ENCODE measurements at regions not wholly inside any gene's neighbourhood (a gene's known extent, or its start where the extent isn't known, plus 50 kb on each side); places are given as distances from the start of the nearest gene placed in this dataset.
"Not testable (repeated sequence)": the region's sequence is repeated elsewhere in the genome, so short reads cannot be mapped to it uniquely, and the experiment has no call there.

DNA sequence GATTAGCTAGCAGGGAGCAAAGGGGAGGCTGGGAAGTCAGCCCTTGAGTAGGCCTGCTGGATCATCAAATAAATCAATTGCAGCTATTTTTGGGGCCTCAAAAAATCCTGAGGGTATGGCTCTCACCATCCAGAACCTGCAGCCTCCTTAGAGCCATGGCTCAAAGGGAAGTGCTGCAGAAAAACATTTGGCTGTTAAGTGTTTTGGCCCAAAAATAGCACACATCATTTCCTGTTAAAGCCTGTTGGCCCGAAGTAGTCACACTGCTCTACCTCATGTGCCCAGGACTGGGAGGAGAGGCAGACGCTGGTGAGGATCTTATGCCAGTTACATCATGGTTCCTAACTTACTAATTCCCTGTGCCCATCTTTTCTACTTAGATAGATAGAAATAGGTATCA is 176.8 kb upstream of the PLGLB1 start:
- H3K9me3 ChIP-seq (replicated peaks; ENCODE audit: control insufficient read depth, low read depth, low read length); H3K36me3 ChIP-seq (ENCODE audit: control insufficient read depth, insufficient read depth, low read length); H3K27me3 ChIP-seq (ENCODE audit: control insufficient read depth, insufficient read depth, low read length); H3K4me3 ChIP-seq (ENCODE audit: low read length); H3K27ac ChIP-seq (ENCODE audit: low read length); H3K4me1 ChIP-seq (ENCODE audit: control insufficient read depth, insufficient read depth, low read length): not testable (repeated sequence)
- no CpG with 5 or more reads among the region's 2 CpGs for WGBS (ENCODE audit: insufficient coverage)
- DNase-seq, result peak; percentile 17

DNA sequence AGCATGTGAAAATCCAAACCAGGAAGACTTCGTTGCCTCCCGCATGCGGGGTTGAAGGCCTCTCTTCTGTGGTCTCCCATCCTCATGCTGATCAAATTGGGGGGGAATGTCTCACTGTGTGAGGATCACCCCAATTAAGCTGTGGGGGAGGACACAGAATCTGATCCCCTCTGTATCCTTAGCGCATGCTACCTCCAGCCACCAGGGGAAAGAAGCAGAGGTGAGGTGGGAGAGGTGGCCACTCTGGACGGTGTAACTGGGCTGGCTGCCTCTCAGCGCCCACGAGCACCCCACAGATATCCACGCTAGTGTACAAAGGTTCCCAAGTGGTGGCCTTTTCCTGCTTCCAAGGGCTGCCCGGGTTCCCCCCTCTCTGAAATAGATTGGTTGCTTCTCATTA is 177.6 kb upstream of the PLGLB1 start:
- H3K9me3 ChIP-seq (replicated peaks; ENCODE audit: control insufficient read depth, low read depth, low read length); H3K4me1 ChIP-seq (ENCODE audit: control insufficient read depth, insufficient read depth, low read length); H3K27me3 ChIP-seq (ENCODE audit: control insufficient read depth, insufficient read depth, low read length); H3K4me3 ChIP-seq (ENCODE audit: low read length); H3K27ac ChIP-seq (ENCODE audit: low read length); DNase-seq; H3K36me3 ChIP-seq (ENCODE audit: control insufficient read depth, insufficient read depth, low read length): not testable (repeated sequence)
- no CpG with 5 or more reads among the region's 9 CpGs for WGBS (ENCODE audit: insufficient coverage)

DNA sequence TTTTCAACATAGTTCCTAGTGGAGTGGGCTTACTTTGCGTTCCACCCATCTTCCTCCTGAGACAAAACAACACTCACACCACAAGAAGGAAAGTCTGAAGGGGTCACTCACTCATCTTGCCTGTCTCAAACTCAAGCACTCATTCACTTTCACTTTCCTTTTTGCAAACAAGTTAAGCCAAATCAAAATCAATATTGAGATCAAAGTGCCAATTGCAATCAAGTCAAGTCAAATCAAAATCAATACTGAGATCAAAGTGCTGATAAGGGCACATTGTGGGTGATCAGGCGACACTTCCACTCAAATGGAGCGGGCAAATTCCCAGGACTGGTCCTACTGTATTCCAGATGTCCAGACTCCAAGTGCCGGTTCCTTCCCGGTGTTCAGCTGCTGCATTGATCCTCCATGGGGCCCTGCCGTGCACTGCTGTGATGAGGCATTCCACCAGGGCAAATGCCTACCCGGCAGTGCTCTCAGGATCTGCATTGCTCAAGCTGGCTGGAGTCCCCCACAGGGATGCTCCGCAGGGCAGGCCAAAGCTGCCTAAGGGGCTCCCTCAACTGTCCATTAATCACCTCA is 183.0 kb upstream of the PLGLB1 start:
- no CpG with 5 or more reads among the region's 8 CpGs for WGBS (ENCODE audit: insufficient coverage)
- not testable (repeated sequence) for H3K27me3 ChIP-seq (ENCODE audit: control insufficient read depth, insufficient read depth, low read length); H3K4me3 ChIP-seq (ENCODE audit: low read length); H3K9me3 ChIP-seq (replicated peaks; ENCODE audit: control insufficient read depth, low read depth, low read length); H3K4me1 ChIP-seq (ENCODE audit: control insufficient read depth, insufficient read depth, low read length); DNase-seq; H3K36me3 ChIP-seq (ENCODE audit: control insufficient read depth, insufficient read depth, low read length); H3K27ac ChIP-seq (ENCODE audit: low read length)

DNA sequence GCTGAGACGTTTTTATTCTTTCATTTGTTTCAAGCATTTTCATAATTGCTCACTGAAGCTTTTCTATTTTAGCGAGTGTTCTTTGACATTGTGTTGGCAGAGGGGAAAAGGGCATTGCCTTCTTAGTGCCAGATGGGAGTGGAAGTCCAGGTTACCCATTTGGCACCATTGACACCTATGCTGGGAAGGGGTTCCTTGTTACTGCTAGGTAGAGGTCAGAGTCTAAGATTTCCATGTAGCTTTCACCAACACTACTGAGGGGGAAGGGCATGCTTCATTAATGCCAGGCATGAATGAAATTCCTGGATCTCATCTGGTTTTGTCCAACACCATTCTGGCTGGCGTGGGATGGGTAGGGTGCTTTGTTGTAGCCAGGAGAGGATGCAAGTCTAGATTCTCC is 191.3 kb upstream of the PLGLB1 start:
- H3K9me3 ChIP-seq (replicated peaks; ENCODE audit: control insufficient read depth, low read depth, low read length); DNase-seq: not testable (repeated sequence)

DNA sequence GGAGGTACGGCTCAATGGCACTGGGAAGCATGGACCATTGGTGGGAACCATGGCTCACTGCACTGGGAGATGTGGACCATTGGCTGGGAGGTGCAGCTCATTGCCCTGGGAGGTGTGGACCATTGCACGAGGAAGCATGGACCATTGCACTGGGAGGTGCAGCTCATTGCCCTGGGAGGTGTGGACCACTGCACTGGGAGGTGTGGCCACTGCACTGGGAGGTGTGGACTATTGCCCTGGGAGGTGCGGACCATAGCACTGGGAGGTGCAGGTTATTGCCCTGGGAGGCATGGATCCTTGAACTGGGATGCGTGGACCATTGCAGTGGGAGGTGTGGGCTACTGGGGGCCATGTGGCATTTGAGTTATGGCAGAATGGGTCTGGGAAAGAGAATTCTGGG is 195.4 kb upstream of the PLGLB1 start:
- WGBS (ENCODE audit: insufficient coverage), result no CpG with 5 or more reads among the region's 4 CpGs
- not testable (repeated sequence) for H3K27ac ChIP-seq (ENCODE audit: low read length); H3K4me3 ChIP-seq (ENCODE audit: low read length); H3K4me1 ChIP-seq (ENCODE audit: control insufficient read depth, insufficient read depth, low read length); H3K9me3 ChIP-seq (replicated peaks; ENCODE audit: control insufficient read depth, low read depth, low read length); H3K27me3 ChIP-seq (ENCODE audit: control insufficient read depth, insufficient read depth, low read length); DNase-seq; H3K36me3 ChIP-seq (ENCODE audit: control insufficient read depth, insufficient read depth, low read length)

More for the DNA sequence above, 191.3 kb upstream of the PLGLB1 start:
- H3K36me3 ChIP-seq (ENCODE audit: control insufficient read depth, insufficient read depth, low read length); H3K27ac ChIP-seq (ENCODE audit: low read length); H3K4me1 ChIP-seq (ENCODE audit: control insufficient read depth, insufficient read depth, low read length); H3K4me3 ChIP-seq (ENCODE audit: low read length); H3K27me3 ChIP-seq (ENCODE audit: control insufficient read depth, insufficient read depth, low read length): not testable (repeated sequence)
- WGBS (ENCODE audit: insufficient coverage), result no CpG with 5 or more reads among the region's 3 CpGs

DNA sequence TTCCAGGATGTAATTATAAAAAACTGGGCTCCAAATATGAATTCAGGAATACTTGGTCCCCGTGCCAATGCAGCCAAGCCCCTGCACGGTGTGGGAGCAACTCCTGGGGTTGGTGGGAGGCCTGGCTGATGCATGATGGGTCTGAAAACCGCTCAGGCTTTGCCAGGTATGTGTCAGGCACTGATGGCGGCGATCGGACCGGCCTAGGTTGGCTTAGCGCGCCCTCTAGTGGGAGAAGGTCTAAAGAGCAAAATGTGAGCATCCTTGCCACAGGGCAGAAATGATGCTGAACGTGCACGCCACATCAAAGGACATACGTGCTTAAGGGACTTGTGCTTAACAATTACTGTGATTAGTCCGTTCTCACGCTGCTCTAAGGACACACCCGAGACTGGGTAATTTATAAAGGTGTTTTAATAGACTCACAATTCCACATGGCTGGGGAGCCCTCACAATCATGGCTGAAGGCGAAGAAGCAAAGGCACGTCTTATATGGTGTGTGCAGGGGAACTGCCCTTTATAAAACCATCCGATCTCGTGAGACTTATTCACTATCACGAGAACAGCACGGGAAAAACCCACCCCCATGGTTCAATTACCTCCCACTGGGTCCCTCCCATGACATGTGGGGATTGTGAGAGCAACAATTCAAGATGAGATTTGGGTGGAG is 196.2 kb upstream of the PLGLB1 start:
- 20% methylated on average over 1 of the region's 21 CpGs for WGBS (ENCODE audit: insufficient coverage)
- H3K27me3 ChIP-seq (ENCODE audit: control insufficient read depth, insufficient read depth, low read length); H3K36me3 ChIP-seq (ENCODE audit: control insufficient read depth, insufficient read depth, low read length); H3K4me3 ChIP-seq (ENCODE audit: low read length); H3K4me1 ChIP-seq (ENCODE audit: control insufficient read depth, insufficient read depth, low read length); H3K27ac ChIP-seq (ENCODE audit: low read length); H3K9me3 ChIP-seq (replicated peaks; ENCODE audit: control insufficient read depth, low read depth, low read length); DNase-seq: not testable (repeated sequence)

DNA sequence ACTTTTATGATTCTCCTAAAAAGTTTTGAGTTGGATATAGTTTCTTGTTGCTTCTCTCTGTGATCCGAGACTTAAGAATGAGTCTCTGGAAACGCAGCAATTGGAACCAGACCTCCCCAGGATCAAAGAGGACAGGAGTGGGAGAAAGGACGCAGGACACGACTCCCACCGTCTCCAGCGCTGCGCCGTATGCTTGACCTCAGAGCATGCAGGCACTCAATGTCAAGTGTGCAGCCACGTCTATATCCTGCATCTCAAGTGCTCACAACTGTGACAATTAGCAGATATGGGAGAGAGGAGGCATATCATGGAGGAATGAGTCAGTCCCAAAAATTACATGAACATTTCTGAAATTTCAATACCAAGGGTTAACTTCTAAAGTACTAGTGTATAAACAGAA is 199.0 kb upstream of the PLGLB1 start:
- not testable (repeated sequence) for H3K27me3 ChIP-seq (ENCODE audit: control insufficient read depth, insufficient read depth, low read length); DNase-seq; H3K9me3 ChIP-seq (replicated peaks; ENCODE audit: control insufficient read depth, low read depth, low read length); H3K4me1 ChIP-seq (ENCODE audit: control insufficient read depth, insufficient read depth, low read length); H3K4me3 ChIP-seq (ENCODE audit: low read length); H3K27ac ChIP-seq (ENCODE audit: low read length); H3K36me3 ChIP-seq (ENCODE audit: control insufficient read depth, insufficient read depth, low read length)
- WGBS (ENCODE audit: insufficient coverage), result 27% methylated on average over 6 of the region's 9 CpGs

DNA sequence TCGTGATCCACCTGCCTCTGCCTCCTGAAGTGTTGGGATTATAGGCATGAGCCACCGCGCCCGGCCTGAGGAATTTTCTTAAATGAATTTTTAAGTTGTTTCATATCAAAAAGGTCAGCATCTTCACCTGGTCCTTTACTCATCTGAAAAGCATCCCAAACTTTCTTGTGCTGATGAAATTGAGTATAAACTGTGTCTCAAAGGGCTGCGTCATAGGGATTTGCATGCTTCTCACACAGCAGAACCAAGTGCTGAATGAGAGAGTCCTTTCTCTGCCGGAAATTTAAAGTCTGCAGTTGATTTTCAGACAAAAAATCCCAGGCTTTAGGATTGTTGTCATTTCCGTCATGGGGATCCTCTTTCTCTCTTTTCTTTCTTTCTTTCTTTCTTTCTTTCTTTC is 200.5 kb upstream of the PLGLB1 start:
- peak; percentile 17 for DNase-seq

DNA sequence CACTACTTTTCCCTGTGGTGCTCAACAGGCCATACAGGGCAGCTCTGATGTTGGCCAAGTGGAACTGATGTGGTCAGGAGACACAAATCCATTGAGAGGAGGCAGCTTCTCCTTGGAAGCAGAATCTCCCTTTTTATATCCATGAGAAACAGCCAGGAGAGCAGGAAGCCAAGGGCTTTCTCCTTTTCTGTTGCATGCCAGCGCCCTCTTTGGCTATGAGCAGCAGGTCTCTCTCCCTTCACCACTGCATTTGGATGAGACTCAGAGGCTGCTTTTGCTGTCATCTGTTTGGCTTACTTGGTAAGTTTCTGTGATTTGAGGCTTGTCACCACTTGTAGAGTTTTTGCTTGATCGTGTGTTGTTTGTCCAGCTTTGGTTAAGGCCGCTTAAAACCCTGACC is 202.2 kb upstream of the PLGLB1 start:
- H3K4me3 ChIP-seq (ENCODE audit: low read length); H3K27ac ChIP-seq (ENCODE audit: low read length); H3K36me3 ChIP-seq (ENCODE audit: control insufficient read depth, insufficient read depth, low read length); H3K4me1 ChIP-seq (ENCODE audit: control insufficient read depth, insufficient read depth, low read length); H3K9me3 ChIP-seq (replicated peaks; ENCODE audit: control insufficient read depth, low read depth, low read length); H3K27me3 ChIP-seq (ENCODE audit: control insufficient read depth, insufficient read depth, low read length); DNase-seq: not testable (repeated sequence)
- WGBS (ENCODE audit: insufficient coverage), result no CpG with 5 or more reads among the region's 3 CpGs

More for the DNA sequence above, 200.5 kb upstream of the PLGLB1 start:
- H3K4me3 ChIP-seq (ENCODE audit: low read length); H3K4me1 ChIP-seq (ENCODE audit: control insufficient read depth, insufficient read depth, low read length); H3K36me3 ChIP-seq (ENCODE audit: control insufficient read depth, insufficient read depth, low read length); H3K27ac ChIP-seq (ENCODE audit: low read length); H3K9me3 ChIP-seq (replicated peaks; ENCODE audit: control insufficient read depth, low read depth, low read length); H3K27me3 ChIP-seq (ENCODE audit: control insufficient read depth, insufficient read depth, low read length): not testable (repeated sequence)
- WGBS (ENCODE audit: insufficient coverage), result 80% methylated on average over 1 of the region's 7 CpGs

DNA sequence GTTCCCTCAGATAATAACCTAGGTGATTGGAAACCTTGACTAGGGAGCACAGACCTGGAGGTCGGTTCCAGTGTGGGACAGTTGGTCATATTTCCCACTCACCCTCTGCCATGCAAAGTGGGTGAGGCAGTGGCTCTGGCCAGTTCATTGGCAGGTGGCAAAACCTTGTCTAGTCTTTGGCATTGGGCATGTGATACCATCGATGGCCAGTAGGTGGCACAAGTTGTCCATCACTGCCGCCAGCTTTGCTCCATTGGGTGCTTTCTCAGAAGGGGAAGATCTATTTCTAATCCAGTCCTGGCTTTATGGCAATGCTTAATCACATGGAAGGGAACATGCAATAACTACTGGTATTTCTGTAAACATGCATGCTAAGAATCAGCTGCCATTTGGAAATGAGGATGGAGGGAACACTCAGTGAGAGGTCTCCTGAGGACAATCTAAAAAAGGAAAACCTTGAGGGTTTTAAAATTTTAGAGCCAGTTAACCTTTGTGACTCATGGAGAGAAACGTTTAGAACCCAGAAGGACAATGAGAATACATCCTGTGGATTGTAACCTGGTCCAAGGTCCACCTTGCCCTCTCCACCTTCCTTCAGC is 207.5 kb upstream of the PLGLB1 start:
- DNase-seq; H3K4me1 ChIP-seq (ENCODE audit: control insufficient read depth, insufficient read depth, low read length); H3K27ac ChIP-seq (ENCODE audit: low read length); H3K4me3 ChIP-seq (ENCODE audit: low read length); H3K27me3 ChIP-seq (ENCODE audit: control insufficient read depth, insufficient read depth, low read length); H3K9me3 ChIP-seq (replicated peaks; ENCODE audit: control insufficient read depth, low read depth, low read length); H3K36me3 ChIP-seq (ENCODE audit: control insufficient read depth, insufficient read depth, low read length): not testable (repeated sequence)
- no CpG with 5 or more reads among the region's 4 CpGs for WGBS (ENCODE audit: insufficient coverage)
